Activated naive CD4-positive, alpha-beta T cell treated with anti-CD3 and anti-CD28 coated beads, Interleukin-2, amount 50 U/mL, for 72 hours (primary cell): ENCODE measurements at regions not wholly inside any gene's neighbourhood (a gene's known extent, or its start where the extent isn't known, plus 50 kb on each side); places are given as distances from the start of the nearest gene placed in this dataset.
"Not testable (repeated sequence)": the region's sequence is repeated elsewhere in the genome, so short reads cannot be mapped to it uniquely, and the experiment has no call there.

Source experiments
- ATAC-seq, 2 donors: fragments of 150-1000 bp; cut with Tn5 transposase; 2 replicates each; pipeline ENCODE4 v1.10.0; 2021; ENCODE audit warnings: mild to moderate bottlenecking in 2 of 2, moderate library complexity in 2 of 2
- DNase-seq, 2 donors: peaks; one replicate each; pipeline ENCODE4 v3.0.0; 2021 to 2022; ENCODE audit warnings: low spot score in 2 of 2
- H3K27ac Mint-ChIP-seq, 2 donors: one replicate each; pipeline ENCODE4 v1.8.0; 2022; ENCODE audit warnings: mild to moderate bottlenecking in 2 of 2, mixed read lengths in 2 of 2
- H3K36me3 Mint-ChIP-seq, 2 donors: one replicate each; pipeline ENCODE4 v1.8.0; 2022; ENCODE audit warnings: mixed read lengths in 2 of 2
- H3K9me3 Mint-ChIP-seq, 2 donors: one replicate each; pipeline ENCODE4 v1.8.0; 2022; ENCODE audit warnings: mixed read lengths in 2 of 2

- ATAC-seq, DNase-seq, H3K36me3 Mint-ChIP-seq, H3K9me3 Mint-ChIP-seq, H3K27ac Mint-ChIP-seq: not testable (repeated sequence)
These were observed 93.8 kb upstream of the NBPF26 start for GRCh38 chr1:120629832-120630455.

- not testable (repeated sequence) for DNase-seq, ATAC-seq, H3K36me3 Mint-ChIP-seq, H3K27ac Mint-ChIP-seq, H3K9me3 Mint-ChIP-seq
These were observed 88.6 kb upstream of the NBPF26 start for GRCh38 chr1:120634816-120635806.

- H3K36me3 Mint-ChIP-seq, H3K27ac Mint-ChIP-seq, H3K9me3 Mint-ChIP-seq, DNase-seq: not testable (repeated sequence)
- ATAC-seq, result peak in 1 of 2 donors; percentile 9
These were observed 83.3 kb upstream of the NBPF26 start for GRCh38 chr1:120640261-120641013.

GRCh38 chr1:120641014-120641302 is 82.8 kb upstream of the NBPF26 start:
- ATAC-seq, result peak; percentile 41 to 95
- DNase-seq, H3K27ac Mint-ChIP-seq, H3K9me3 Mint-ChIP-seq, H3K36me3 Mint-ChIP-seq: not testable (repeated sequence)

GRCh38 chr1:120647182-120647581 is 76.6 kb upstream of the NBPF26 start:
- not testable (repeated sequence) for ATAC-seq, H3K36me3 Mint-ChIP-seq, H3K27ac Mint-ChIP-seq, DNase-seq, H3K9me3 Mint-ChIP-seq

GRCh38 chr1:120648915-120649623 is 74.7 kb upstream of the NBPF26 start:
- not testable (repeated sequence) for H3K9me3 Mint-ChIP-seq, DNase-seq, ATAC-seq, H3K36me3 Mint-ChIP-seq, H3K27ac Mint-ChIP-seq

GRCh38 chr1:120649730-120650129 is 74.0 kb upstream of the NBPF26 start:
- H3K9me3 Mint-ChIP-seq, H3K27ac Mint-ChIP-seq, DNase-seq, H3K36me3 Mint-ChIP-seq, ATAC-seq: not testable (repeated sequence)

GRCh38 chr1:120654114-120654513 is 69.6 kb upstream of the NBPF26 start:
- H3K9me3 Mint-ChIP-seq, ATAC-seq, DNase-seq, H3K36me3 Mint-ChIP-seq, H3K27ac Mint-ChIP-seq: not testable (repeated sequence)

- not testable (repeated sequence) for H3K27ac Mint-ChIP-seq
These were observed 68.4 kb upstream of the NBPF26 start for GRCh38 chr1:120655394-120655793.

GRCh38 chr1:120656116-120656515 is 67.6 kb upstream of the NBPF26 start:
- DNase-seq, H3K9me3 Mint-ChIP-seq, ATAC-seq, H3K36me3 Mint-ChIP-seq, H3K27ac Mint-ChIP-seq: not testable (repeated sequence)

More at GRCh38 chr1:120655394-120655793, 68.4 kb upstream of the NBPF26 start:
- DNase-seq, H3K9me3 Mint-ChIP-seq, H3K36me3 Mint-ChIP-seq, ATAC-seq: not testable (repeated sequence)

GRCh38 chr1:120657804-120658203 is 65.9 kb upstream of the NBPF26 start:
- DNase-seq, H3K36me3 Mint-ChIP-seq, H3K9me3 Mint-ChIP-seq, ATAC-seq, H3K27ac Mint-ChIP-seq: not testable (repeated sequence)

GRCh38 chr1:120658622-120659021 is 65.1 kb upstream of the NBPF26 start:
- H3K27ac Mint-ChIP-seq, H3K9me3 Mint-ChIP-seq, H3K36me3 Mint-ChIP-seq, DNase-seq: not testable (repeated sequence)
- peak in 1 of 2 donors; percentile 44 for ATAC-seq

- ATAC-seq, result peak in 1 of 2 donors; percentile 69
- H3K27ac Mint-ChIP-seq, H3K9me3 Mint-ChIP-seq, H3K36me3 Mint-ChIP-seq, DNase-seq: not testable (repeated sequence)
These were observed 64.6 kb upstream of the NBPF26 start for GRCh38 chr1:120659133-120659532.

- not testable (repeated sequence) for H3K9me3 Mint-ChIP-seq, DNase-seq, H3K36me3 Mint-ChIP-seq, ATAC-seq, H3K27ac Mint-ChIP-seq
These were observed 59.1 kb upstream of the NBPF26 start for GRCh38 chr1:120664376-120665249.

GRCh38 chr1:120665250-120665577 is 58.5 kb upstream of the NBPF26 start:
- ATAC-seq, result peak; percentile 91 to 96
- not testable (repeated sequence) for H3K36me3 Mint-ChIP-seq, DNase-seq, H3K9me3 Mint-ChIP-seq, H3K27ac Mint-ChIP-seq

- not testable (repeated sequence) for H3K27ac Mint-ChIP-seq, H3K36me3 Mint-ChIP-seq, H3K9me3 Mint-ChIP-seq, DNase-seq
- ATAC-seq, result peak; percentile 42 to 78
These were observed 55.6 kb upstream of the NBPF26 start for GRCh38 chr1:120668187-120668586.
